Activated CD8-positive, alpha-beta memory T cell treated with anti-CD3 and anti-CD28 coated beads for 24 hours (primary cell): ENCODE measurements at regions not wholly inside any gene's neighbourhood (a gene's known extent, or its start where the extent isn't known, plus 50 kb on each side); places are given as distances from the start of the nearest gene placed in this dataset.

Experiments
- DNase-seq: peaks from one replicate; pipeline ENCODE4 v3.0.0-alpha.2; 2020

DNA sequence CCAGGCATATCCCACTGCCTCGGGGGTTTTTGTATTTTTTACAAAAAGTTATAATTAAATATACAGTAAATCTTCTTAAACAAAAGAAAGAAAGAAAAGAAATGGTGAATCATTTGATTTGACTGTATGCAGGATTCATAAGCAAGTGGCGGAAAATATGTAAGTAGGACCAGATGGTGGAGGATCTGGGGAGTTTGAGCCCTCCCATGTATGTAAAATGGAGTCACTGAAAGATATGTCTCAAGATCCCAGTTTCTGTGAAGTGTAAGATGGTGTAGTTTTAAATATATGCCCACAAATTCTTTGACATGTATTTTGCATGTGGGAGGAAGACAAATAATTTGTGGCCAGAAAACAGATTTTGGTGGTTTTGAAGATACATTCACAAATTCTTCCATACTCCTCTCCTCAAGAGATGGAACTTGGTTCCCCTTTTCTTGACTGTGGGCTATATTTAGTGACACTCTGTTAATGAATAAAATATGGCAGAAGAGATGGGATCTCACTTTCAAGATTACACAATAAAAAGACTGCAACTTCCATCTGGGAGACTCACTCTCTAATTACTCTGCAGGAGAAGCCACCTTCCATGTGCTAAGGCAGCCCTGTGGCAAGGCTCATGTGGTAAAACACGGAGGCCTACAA lies 133.6 kb upstream of the S100G start:
- no peak for DNase-seq

DNA sequence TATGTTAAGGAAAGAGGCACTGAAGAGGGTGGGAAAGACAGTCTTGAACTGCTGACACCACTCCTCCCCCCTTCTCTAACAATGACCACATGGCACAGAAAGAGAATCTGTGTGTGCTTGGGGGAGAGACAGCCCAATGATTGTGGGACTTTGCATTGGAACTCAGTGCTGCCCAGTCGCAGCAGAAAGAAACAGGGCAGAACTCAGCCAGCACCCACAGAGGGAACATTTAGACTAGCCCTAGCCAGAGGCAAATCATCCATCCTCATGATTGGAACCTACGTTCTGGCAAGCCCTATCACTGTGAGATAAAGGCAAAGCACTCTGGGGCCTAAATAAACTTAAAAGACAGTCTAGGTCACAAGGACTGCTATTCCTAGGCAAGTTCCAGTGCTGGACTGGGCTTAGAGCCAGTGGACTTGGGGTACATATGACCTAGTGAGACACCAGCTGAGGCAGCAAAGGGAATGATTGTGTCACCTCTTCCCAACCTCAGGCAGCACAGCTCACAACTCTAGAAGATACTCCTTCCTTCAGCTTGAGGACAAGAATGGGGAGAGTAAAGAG lies 132.8 kb upstream of the S100G start:
- no peak for DNase-seq

GRCh38 chrX:16518131-16518530 lies 131.8 kb upstream of the S100G start:
- DNase-seq, result no peak

- no peak for DNase-seq
Observed at GRCh38 chrX:16524316-16524715, 125.6 kb upstream of the S100G start.

- no peak for DNase-seq
Observed at GRCh38 chrX:16526003-16526402, 124.0 kb upstream of the S100G start.

DNA sequence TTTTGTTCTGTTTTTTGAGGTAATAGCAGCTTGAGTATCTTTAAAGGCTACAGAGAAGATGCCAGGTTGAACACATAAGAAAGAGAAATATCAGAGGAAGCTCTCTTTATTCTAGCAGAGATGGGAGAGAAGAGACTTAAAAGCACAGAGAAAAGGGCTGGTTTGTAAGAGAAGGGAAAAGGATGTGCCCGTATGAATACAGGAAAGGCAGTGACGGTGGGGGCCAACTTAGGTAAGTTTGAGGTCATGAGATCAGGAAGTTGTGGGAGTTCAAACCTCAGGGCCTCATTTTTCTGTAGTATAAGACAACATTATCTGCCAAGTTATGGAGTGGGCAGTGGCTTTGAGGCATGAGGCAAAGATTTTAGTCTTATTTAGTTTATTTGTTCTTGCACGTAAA lies 121.3 kb upstream of the S100G start:
- no peak for DNase-seq
